ENCODE measurements at regions not wholly inside any gene's neighbourhood (a gene's known extent, or its start where the extent isn't known, plus 50 kb on each side); places are given as distances from the start of the nearest gene placed in this dataset.

- TF ChIP-seq CTCF (IDR thresholded peaks at IDR 0.05): no peak
These were observed 205.7 kb downstream of the DIO2 start for GRCh38 chr14:80005561-80005960.

GRCh38 chr14:80004871-80005270 is 206.4 kb downstream of the DIO2 start:
- TF ChIP-seq CTCF (IDR thresholded peaks at IDR 0.05): no peak

- no peak for TF ChIP-seq CTCF (IDR thresholded peaks at IDR 0.05)
These were observed 208.2 kb downstream of the DIO2 start for GRCh38 chr14:80003138-80003537.

- TF ChIP-seq CTCF (IDR thresholded peaks at IDR 0.05): no peak
These were observed 213.6 kb downstream of the DIO2 start for GRCh38 chr14:79997509-79998208.

- no peak for TF ChIP-seq CTCF (IDR thresholded peaks at IDR 0.05)
These were observed 218.7 kb downstream of the DIO2 start for GRCh38 chr14:79992407-79993198.

- no peak for TF ChIP-seq CTCF (IDR thresholded peaks at IDR 0.05)
These were observed 219.4 kb downstream of the DIO2 start for GRCh38 chr14:79991866-79992265.

GRCh38 chr14:79989990-79990389 is 221.3 kb downstream of the DIO2 start:
- TF ChIP-seq CTCF (IDR thresholded peaks at IDR 0.05): no peak
